DOHH2 (cell line): ENCODE measurements at regions not wholly inside any gene's neighbourhood (a gene's known extent, or its start where the extent isn't known, plus 50 kb on each side); places are given as distances from the start of the nearest gene placed in this dataset.

Experiments used
- H3F3A ChIP-seq: fragments of 200-600 bp; sonication (generic), shearing (Covaris generic); 2 replicates; pipeline ENCODE4 v1.6.0; 2016; ENCODE audit warnings: antibody characterized with exemption, mild to moderate bottlenecking; ENCODE audit not compliant: control insufficient read depth, insufficient read depth
- H3K27ac ChIP-seq: fragments of 200-600 bp; sonication (generic); 2 replicates; pipeline ENCODE4 v1.5.1; 2014; ENCODE audit warnings: low read depth, mild to moderate bottlenecking, low read length, moderate library complexity
- H3K27me3 ChIP-seq: fragments of 200-600 bp; sonication (generic); 2 replicates; pipeline ENCODE4 v1.6.1; 2014; ENCODE audit warnings: mild to moderate bottlenecking, low read length, mixed read lengths; ENCODE audit not compliant: control insufficient read depth
- H3K36me3 ChIP-seq: fragments of 200-600 bp; sonication (generic); 2 replicates; pipeline ENCODE4 v1.6.1; 2014; ENCODE audit warnings: mild to moderate bottlenecking, low read length, moderate library complexity, mixed read lengths; ENCODE audit not compliant: control insufficient read depth
- H3K4me1 ChIP-seq: fragments of 200-600 bp; sonication (generic); 2 replicates; pipeline ENCODE4 v1.6.1; 2014; ENCODE audit warnings: mild to moderate bottlenecking, low read length, mixed read lengths; ENCODE audit not compliant: control insufficient read depth
- H3K4me2 ChIP-seq: fragments of 200-600 bp; sonication (generic); 2 replicates; pipeline ENCODE4 v1.6.0; 2014; ENCODE audit warnings: mild to moderate bottlenecking, low read length, moderate library complexity
- H3K4me3 ChIP-seq: fragments of 200-600 bp; sonication (generic); 2 replicates; pipeline ENCODE4 v1.5.1; 2014; ENCODE audit warnings: mild to moderate bottlenecking, low read length, mixed read lengths
- H3K79me2 ChIP-seq: fragments of 200-600 bp; sonication (generic); 2 replicates; pipeline ENCODE4 v1.6.1; 2014; ENCODE audit warnings: mild to moderate bottlenecking, low read length, mixed read lengths; ENCODE audit not compliant: control insufficient read depth
- H3K9me2 ChIP-seq: fragments of 200-600 bp; sonication (generic); replicated peaks from 2 replicates; pipeline ENCODE4 v1.6.1; 2014; ENCODE audit warnings: mild to moderate bottlenecking, low read length, mixed read lengths; ENCODE audit not compliant: control insufficient read depth
- H3K9me3 ChIP-seq: fragments of 200-600 bp; sonication (generic); 2 replicates; pipeline ENCODE4 v1.6.1; 2014; ENCODE audit warnings: antibody characterized with exemption, low read length, mixed read lengths; ENCODE audit not compliant: control insufficient read depth, insufficient read depth
- H4K20me1 ChIP-seq: fragments of 200-600 bp; sonication (generic); 2 replicates; pipeline ENCODE4 v1.6.0; 2014; ENCODE audit warnings: low read depth, mild to moderate bottlenecking, antibody characterized with exemption, low read length, moderate library complexity; ENCODE audit not compliant: control insufficient read depth, insufficient read depth
- CTCF ChIP-seq: fragments of 200-600 bp; sonication (generic); IDR thresholded peaks from one replicate; pipeline ENCODE4 v1.5.1; 2014; ENCODE audit warnings: antibody characterized with exemption, mild to moderate bottlenecking, low read depth, low read length; ENCODE audit not compliant: poor library complexity, severe bottlenecking
- EZH2phosphoT487 ChIP-seq: fragments of 200-600 bp; sonication (generic); IDR thresholded peaks from 2 replicates; pipeline ENCODE4 v1.6.1; 2017; ENCODE audit warnings: borderline replicate concordance, mild to moderate bottlenecking, antibody characterized with exemption, low read length, moderate library complexity, mixed read lengths

- H3K4me1 ChIP-seq = no peaks in the 10 kb centered on the region
- H3K4me2 ChIP-seq = no peak overlapping the region
- TF ChIP-seq EZH2phosphoT487 = no peak
- no peak for TF ChIP-seq CTCF
These were observed 328.2 kb upstream of the ZNF462 start for GRCh38 chr9:106534800-106535199.

DNA sequence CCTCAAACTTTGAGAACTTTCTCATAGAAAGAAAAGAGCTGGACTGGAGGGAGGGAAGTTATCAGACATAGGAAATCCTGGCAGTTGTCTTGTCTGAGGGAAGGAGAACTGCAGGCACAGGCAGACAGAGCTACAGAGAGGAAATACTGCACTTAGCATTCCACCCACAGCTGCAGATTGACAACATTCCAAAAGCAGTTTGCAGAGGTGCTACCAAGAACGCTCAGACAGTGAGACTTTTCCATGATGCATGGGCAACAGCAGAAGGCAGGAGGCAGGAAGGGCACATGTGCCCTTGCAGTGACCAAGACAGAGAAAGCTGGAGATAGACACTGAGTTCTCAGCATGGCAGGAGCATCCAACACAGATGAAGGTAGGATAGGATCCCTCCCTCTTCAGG is 327.5 kb upstream of the ZNF462 start:
- Histone ChIP-seq H3K4me3 (no peak overlapping the region), H3K4me2 (no peak overlapping the region), H3K9me2 (no peaks in the 10 kb centered on the region), H3F3A (no peaks in the 10 kb centered on the region), H3K79me2 (no peaks in the 10 kb centered on the region), H3K27ac (no peak overlapping the region), H3K27me3 (no peaks in the 10 kb centered on the region), H3K9me3 (no peaks in the 10 kb centered on the region), H3K4me1 (no peaks in the 10 kb centered on the region), H3K36me3 (no peaks in the 10 kb centered on the region), H4K20me1 (no peaks in the 10 kb centered on the region)
- TF ChIP-seq EZH2phosphoT487 (no peak), CTCF (no peak)

More at GRCh38 chr9:106534800-106535199, 328.2 kb upstream of the ZNF462 start:
- no peaks in the 10 kb centered on the region for H3K27me3 ChIP-seq
- H3K9me3 ChIP-seq = no peaks in the 10 kb centered on the region
- no peaks in the 10 kb centered on the region for H3K9me2 ChIP-seq
- no peaks in the 10 kb centered on the region for H3F3A ChIP-seq
- H3K79me2 ChIP-seq = no peaks in the 10 kb centered on the region
- no peaks in the 10 kb centered on the region for H3K36me3 ChIP-seq
- no peak overlapping the region for H3K4me3 ChIP-seq
- no peaks in the 10 kb centered on the region for H4K20me1 ChIP-seq
- H3K27ac ChIP-seq = no peak overlapping the region

DNA sequence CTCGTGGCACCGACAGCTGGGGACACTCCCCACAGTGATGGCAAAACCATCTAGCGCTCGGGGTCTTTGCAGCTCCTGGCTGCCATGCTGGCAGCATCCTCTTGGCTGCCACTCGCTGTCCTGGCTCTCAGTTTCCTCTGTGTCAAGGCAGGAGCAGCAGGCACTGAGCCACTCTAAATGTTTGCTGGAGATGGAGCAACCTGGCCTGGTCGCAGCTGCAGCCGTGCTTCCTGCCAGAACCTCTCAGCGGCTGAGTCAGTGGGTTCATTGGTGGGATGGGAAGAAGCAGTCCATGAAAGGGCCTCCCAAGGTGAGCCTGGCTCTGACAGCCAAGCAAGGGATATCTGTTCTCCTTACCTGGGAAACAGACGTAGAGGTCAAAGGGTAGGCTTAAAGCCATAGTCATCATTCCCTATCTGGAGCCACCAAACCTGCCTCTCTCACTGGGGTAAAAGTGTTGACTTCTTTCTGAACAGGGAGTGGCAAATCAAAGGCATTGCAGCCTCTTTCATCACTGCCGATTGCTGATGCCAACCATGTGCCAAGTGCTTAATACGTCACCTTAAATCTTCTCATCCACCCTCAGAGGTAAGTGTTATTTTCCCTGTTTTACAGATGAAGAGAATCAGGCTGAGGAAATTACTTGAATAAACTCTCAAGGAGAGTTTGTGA is 304.8 kb upstream of the ZNF462 start:
- TF ChIP-seq EZH2phosphoT487 (no peak), CTCF (no peak)
- Histone ChIP-seq H3K4me2 (no peak overlapping the region), H3K4me3 (no peak overlapping the region), H3K27me3 (no peaks in the 10 kb centered on the region), H3K79me2 (no peaks in the 10 kb centered on the region), H3K4me1 (no peaks in the 10 kb centered on the region), H3K9me3 (no peaks in the 10 kb centered on the region; the same call in 1 of the 2 replicates), H3K27ac (no peak overlapping the region), H3K9me2 (no peaks in the 10 kb centered on the region), H4K20me1 (no peaks in the 10 kb centered on the region), H3K36me3 (no peaks in the 10 kb centered on the region), H3F3A (no peaks in the 10 kb centered on the region)
